K562 (cell line): ENCODE measurements at regions not wholly inside any gene's neighbourhood (a gene's known extent, or its start where the extent isn't known, plus 50 kb on each side); places are given as distances from the start of the nearest gene placed in this dataset.

Source experiments
- ATAC-seq: fragments of 200-7000 bp; cut with Tn5 transposase; 3 replicates; pipeline ENCODE4 v1.9.1; 2020; ENCODE audit warnings: moderate library complexity
- BruUV-seq: library from RNA; stranded (reverse); fragments of 400-500 nt; replicated peaks from 2 replicates; lab custom pipeline; 2021; lab: Mats Ljungman, UMichigan
- CTCF ChIA-PET: fragments of 300-600 bp; formaldehyde crosslinking; extraction: SDS; loops from one replicate; lab custom pipeline; 2021; ENCODE audit warnings: low intra/inter-chr PET ratio; lab: Yijun Ruan, JAX
- POLR2A ChIA-PET: fragments of 300-600, 350-650 bp; sonication (Branson Sonifier 250); formaldehyde crosslinking; extraction: SDS; loops from one replicate; lab custom pipeline; 2021; ENCODE audit warnings: antibody characterized with exemption, inconsistent platforms; lab: Yijun Ruan, JAX
- DNase-seq, 4 experiments: peaks; one replicate each; pipeline versions ENCODE4 v3.0.0 to v3.0.0-alpha.2; 2011 to 2018; ENCODE audit warnings: low spot score in 3 of 4, mixed read lengths in 3 of 4; ENCODE audit errors: extremely low read depth in 1 of 4
- FAIRE-seq: peaks from 2 replicates; lab custom pipeline; 2011; peaks lifted over from hg19 to GRCh38; lab: Jason Lieb, UNC
- H2AFZ ChIP-seq: 2 replicates; pipeline ENCODE4 v1.6.0; 2011; ENCODE audit warnings: low read depth, low read length, control low read depth, inconsistent platforms
- H3K27ac ChIP-seq: fragments of 200-600 bp; 3 replicates; pipeline ENCODE4 v1.8.0; 2011; ENCODE audit warnings: low read depth, mild to moderate bottlenecking, control low read depth, inconsistent platforms, low read length, moderate library complexity, mixed read lengths; ENCODE audit errors: extremely low read depth
- H3K27me3 ChIP-seq, 2 experiments: fragments of 300-600 bp in 1 of 2; 2 replicates in 1 of 2; 3 replicates in 1 of 2; pipeline versions ENCODE4 v1.6.0 to v1.8.0; 2011; ENCODE audit warnings: inconsistent platforms in 2 of 2, low read length in 2 of 2, mild to moderate bottlenecking in 1 of 2, mixed read lengths in 1 of 2, moderate library complexity in 1 of 2; ENCODE audit not compliant: control insufficient read depth in 2 of 2, insufficient read depth in 2 of 2
- H3K36me3 ChIP-seq: fragments of 300-600 bp; 3 replicates; pipeline ENCODE4 v1.8.0; 2011; ENCODE audit warnings: mild to moderate bottlenecking, low read length, inconsistent platforms; ENCODE audit not compliant: control insufficient read depth, insufficient read depth
- H3K4me1 ChIP-seq, 2 experiments: fragments of 200-600 bp in 1 of 2; replicated peaks in 1 of 2; 2 replicates in 1 of 2; 3 replicates in 1 of 2; pipeline versions ENCODE4 v1.5.1 to v1.8.0; 2011; ENCODE audit warnings: inconsistent platforms in 2 of 2, low read length in 2 of 2, mild to moderate bottlenecking in 1 of 2, mixed read lengths in 1 of 2, moderate library complexity in 1 of 2; ENCODE audit not compliant: control insufficient read depth in 2 of 2, insufficient read depth in 2 of 2
- H3K4me2 ChIP-seq: 2 replicates; pipeline ENCODE4 v1.6.1; 2011; ENCODE audit warnings: low read length, control low read depth, inconsistent platforms, mixed read lengths; ENCODE audit not compliant: insufficient read depth
- H3K4me3 ChIP-seq: fragments of 200-600 bp; sonication (generic), shearing (Covaris generic); 2 replicates; pipeline ENCODE4 v1.5.1; 2016; ENCODE audit warnings: control low read depth, inconsistent platforms
- H3K79me2 ChIP-seq: fragments of 200-600 bp; 3 replicates; pipeline ENCODE4 v1.8.0; 2011; ENCODE audit warnings: low read length, inconsistent platforms; ENCODE audit not compliant: control insufficient read depth, insufficient read depth
- H3K9ac ChIP-seq, 2 experiments: 2 replicates each; pipeline versions ENCODE4 v1.6.0 to v1.6.1; 2011; ENCODE audit warnings: low read depth in 2 of 2, low read length in 2 of 2, control low read depth in 1 of 2, inconsistent platforms in 1 of 2, mild to moderate bottlenecking in 1 of 2, mixed read lengths in 1 of 2; ENCODE audit not compliant: insufficient read depth in 1 of 2
- H3K9me1 ChIP-seq: one replicate; pipeline ENCODE4 v1.6.0; 2011; ENCODE audit warnings: inconsistent platforms, mild to moderate bottlenecking, low read length, moderate library complexity; ENCODE audit not compliant: control insufficient read depth, insufficient read depth
- H3K9me3 ChIP-seq: replicated peaks from 2 replicates; pipeline ENCODE4 v1.5.1; 2011; ENCODE audit warnings: low read depth, low read length, inconsistent platforms; ENCODE audit not compliant: control insufficient read depth, insufficient read depth
- H4K20me1 ChIP-seq: replicated peaks from 2 replicates; pipeline ENCODE4 v1.6.1; 2011; ENCODE audit warnings: low read length, inconsistent platforms, mixed read lengths; ENCODE audit not compliant: control insufficient read depth, insufficient read depth
- CHD4 ChIP-seq: fragments of 200-600 bp; sonication (generic); IDR thresholded peaks from 3 replicates; pipeline ENCODE4 v1.6.1; 2012; ENCODE audit warnings: low read depth, mild to moderate bottlenecking, mixed read lengths, low read length, inconsistent platforms; ENCODE audit not compliant: insufficient read depth, insufficient replicate concordance, poor library complexity, severe bottlenecking
- COPS2 ChIP-seq: fragments of 450-650 bp; conservative IDR thresholded peaks from 2 replicates; pipeline ENCODE4 v1.6.1; 2016; ENCODE audit warnings: mild to moderate bottlenecking, moderate library complexity
- MIER1 ChIP-seq: fragments of 450-650 bp; IDR thresholded peaks from 2 replicates; pipeline ENCODE4 v1.6.1; 2016; ENCODE audit warnings: antibody characterized with exemption, mild to moderate bottlenecking, low read depth
- SMARCB1 ChIP-seq: IDR thresholded peaks from 2 replicates; pipeline ENCODE4 v1.6.1; 2011; ENCODE audit warnings: improper control_type of control experiment, low read depth; ENCODE audit not compliant: insufficient read length
- SMARCC2 ChIP-seq: fragments of 450-650 bp; IDR thresholded peaks from 2 replicates; pipeline ENCODE4 v1.6.1; 2017; ENCODE audit warnings: antibody characterized with exemption, moderate library complexity, mild to moderate bottlenecking, low read depth
- STAT5B ChIP-seq: fragments of 250-450 bp; sonication (Bioruptor Pico); IDR thresholded peaks from 2 replicates; pipeline ENCODE4 v1.8.0; 2021; ENCODE audit warnings: mild to moderate bottlenecking, inconsistent platforms
- ZBTB7A ChIP-seq: IDR thresholded peaks from 2 replicates; pipeline ENCODE4 v1.6.1; 2011; ENCODE audit warnings: low read depth, mild to moderate bottlenecking, low read length, moderate library complexity, borderline replicate concordance; ENCODE audit not compliant: control insufficient read depth
- WGBS: fragments of 100-300 bp; shearing (Covaris generic); methylation state at CpG from one replicate; pipeline ENCODE4 v1.1.6; 2016; ENCODE audit warnings: low coverage, mixed read lengths; ENCODE audit not compliant: insufficient coverage; ENCODE audit errors: missing lambda C conversion rate; 5-methylcytosine and 5-hydroxymethylcytosine counted together
- in situ Hi-C: fragments of 300-500 bp; cut with MboI; formaldehyde crosslinking; loops from 4 replicates; pipeline ENCODE4 v1.15.0; 2018; ENCODE audit warnings: inconsistent platforms, mixed read lengths
- intact Hi-C: fragments of 100-400 bp; cut with micrococcal nuclease; formaldehyde crosslinking; loops from 2 replicates; pipeline ENCODE4 v1.14.2; 2022
- TF ChIP-seq, protein P1 (sequence below), 2 experiments: fragments of 450-650 bp; IDR thresholded peaks; 2 replicates each; pipeline ENCODE4 v1.6.1; 2018; ENCODE audit warnings: mild to moderate bottlenecking in 2 of 2, low read depth in 1 of 2; ENCODE audit not compliant: partially characterized antibody in 2 of 2
- TF ChIP-seq, protein P2 (sequence below): fragments of 250-450 bp; sonication (Bioruptor Pico); IDR thresholded peaks from 2 replicates; pipeline ENCODE4 v1.5.0; 2021; ENCODE audit warnings: mild to moderate bottlenecking, moderate library complexity

DNA sequence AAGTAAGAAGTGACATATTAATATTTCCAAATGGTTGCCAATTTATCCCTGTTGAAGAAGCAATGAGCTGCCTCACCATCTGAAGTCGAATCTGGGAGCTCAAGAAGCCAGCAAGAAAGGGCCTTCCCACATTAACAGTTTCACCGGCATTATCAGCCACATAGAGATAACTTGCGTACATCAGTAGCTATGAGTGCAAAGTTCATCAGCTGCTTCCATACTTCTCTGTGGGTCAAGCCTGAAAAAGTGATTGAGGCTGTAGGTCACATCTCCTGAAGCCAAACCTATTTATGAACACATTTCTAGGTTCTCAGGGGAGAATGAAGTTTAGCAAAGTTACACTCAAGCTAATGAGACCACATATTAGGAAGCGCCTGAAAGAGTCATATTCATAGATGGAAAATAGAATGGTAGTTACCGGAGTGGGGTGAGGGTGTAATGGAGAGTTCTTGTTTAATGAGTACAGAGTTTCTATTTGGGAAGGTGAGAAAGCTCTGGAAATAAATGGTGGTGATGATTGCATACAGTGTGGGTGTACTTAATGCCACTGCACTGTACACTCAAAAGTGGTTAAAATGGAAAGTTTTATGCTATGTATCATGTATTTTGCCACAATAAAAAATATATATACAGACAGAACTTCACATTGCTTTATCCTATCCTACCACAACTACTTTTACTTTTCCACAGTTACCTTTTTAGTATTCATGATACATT lies 189.3 kb upstream of the SP4 start:
- Histone ChIP-seq H3K4me2 (no peak overlapping the region), H3K9me1 (no peaks in the 10 kb centered on the region), H3K9me3 (no peaks in the 10 kb centered on the region), H3K4me1 (no peaks in the 10 kb centered on the region), H3K27ac (no peak overlapping the region)
- intact Hi-C loops (no loop called here), in situ Hi-C loops (no loop called here)
- FAIRE-seq: no peak
- no peak for ATAC-seq
- TF ChIP-seq ZBTB7A: no peak
- TF ChIP-seq, protein P1, sequence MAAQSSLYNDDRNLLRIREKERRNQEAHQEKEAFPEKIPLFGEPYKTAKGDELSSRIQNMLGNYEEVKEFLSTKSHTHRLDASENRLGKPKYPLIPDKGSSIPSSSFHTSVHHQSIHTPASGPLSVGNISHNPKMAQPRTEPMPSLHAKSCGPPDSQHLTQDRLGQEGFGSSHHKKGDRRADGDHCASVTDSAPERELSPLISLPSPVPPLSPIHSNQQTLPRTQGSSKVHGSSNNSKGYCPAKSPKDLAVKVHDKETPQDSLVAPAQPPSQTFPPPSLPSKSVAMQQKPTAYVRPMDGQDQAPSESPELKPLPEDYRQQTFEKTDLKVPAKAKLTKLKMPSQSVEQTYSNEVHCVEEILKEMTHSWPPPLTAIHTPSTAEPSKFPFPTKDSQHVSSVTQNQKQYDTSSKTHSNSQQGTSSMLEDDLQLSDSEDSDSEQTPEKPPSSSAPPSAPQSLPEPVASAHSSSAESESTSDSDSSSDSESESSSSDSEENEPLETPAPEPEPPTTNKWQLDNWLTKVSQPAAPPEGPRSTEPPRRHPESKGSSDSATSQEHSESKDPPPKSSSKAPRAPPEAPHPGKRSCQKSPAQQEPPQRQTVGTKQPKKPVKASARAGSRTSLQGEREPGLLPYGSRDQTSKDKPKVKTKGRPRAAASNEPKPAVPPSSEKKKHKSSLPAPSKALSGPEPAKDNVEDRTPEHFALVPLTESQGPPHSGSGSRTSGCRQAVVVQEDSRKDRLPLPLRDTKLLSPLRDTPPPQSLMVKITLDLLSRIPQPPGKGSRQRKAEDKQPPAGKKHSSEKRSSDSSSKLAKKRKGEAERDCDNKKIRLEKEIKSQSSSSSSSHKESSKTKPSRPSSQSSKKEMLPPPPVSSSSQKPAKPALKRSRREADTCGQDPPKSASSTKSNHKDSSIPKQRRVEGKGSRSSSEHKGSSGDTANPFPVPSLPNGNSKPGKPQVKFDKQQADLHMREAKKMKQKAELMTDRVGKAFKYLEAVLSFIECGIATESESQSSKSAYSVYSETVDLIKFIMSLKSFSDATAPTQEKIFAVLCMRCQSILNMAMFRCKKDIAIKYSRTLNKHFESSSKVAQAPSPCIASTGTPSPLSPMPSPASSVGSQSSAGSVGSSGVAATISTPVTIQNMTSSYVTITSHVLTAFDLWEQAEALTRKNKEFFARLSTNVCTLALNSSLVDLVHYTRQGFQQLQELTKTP (IDR thresholded peaks at IDR 0.05; ENCODE audit: low read depth in 1 of 2, partially characterized antibody in 2 of 2): no peak
- TF ChIP-seq STAT5B: no peak
- TF ChIP-seq SMARCB1: no peak
- no peak for TF ChIP-seq CHD4
- TF ChIP-seq, protein P2, sequence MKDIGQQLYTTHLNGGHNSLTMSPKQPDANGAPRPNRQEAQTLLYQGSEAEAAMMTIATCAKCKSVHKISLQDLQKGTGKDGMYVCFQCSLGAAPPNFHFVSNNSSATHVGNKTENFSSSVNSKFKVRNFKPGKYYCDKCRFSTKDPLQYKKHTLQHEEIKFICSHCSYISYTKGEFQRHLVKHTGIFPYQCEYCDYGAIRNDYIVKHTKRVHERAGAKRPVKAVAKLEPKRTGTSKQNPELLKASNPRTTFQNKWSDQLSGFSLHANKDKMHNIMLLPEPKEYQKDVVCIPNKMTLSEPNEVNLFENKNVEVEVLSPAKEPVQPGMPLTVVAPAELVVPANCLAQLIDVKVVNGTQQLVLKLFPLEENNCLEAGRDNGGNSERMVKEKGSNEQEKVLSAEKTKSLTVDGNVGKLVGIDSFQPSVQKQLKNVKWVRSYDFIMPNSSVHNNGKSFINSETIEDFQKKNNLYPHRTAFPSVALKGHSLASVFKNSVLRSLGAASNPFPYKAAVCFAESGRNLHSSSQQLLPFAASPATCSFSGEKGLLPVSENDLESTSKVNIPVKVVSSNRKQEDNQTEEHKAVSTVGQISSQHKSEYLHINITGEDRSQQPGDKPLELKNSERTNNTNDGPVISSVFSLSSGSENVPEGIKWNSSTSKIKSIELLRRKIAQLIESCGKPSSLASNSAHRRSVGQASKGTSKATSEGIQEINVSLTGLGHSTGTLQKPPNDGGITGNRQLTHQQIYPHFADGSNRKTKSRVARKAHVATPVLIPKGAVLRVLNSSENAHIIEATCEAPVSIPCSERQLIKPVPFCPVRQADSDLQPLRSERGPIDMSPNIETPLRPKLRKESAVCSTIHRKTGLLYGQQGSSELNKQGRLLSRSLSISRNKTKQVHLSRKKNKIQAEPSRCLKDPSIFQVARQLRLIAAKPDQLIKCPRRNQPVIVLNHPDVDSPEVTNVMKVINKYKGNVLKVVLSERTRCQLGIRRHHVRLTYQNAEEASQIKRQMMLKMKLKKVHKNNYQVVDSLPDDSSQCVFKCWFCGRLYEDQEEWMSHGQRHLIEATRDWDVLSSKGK (CRISPR knock-in tag): no peak
- no peak for TF ChIP-seq SMARCC2
- TF ChIP-seq COPS2: no peak
- no peak for TF ChIP-seq MIER1
- TF ChIP-seq, all 486 proteins: peak for 0
- H3K4me3 ChIP-seq: no peak overlapping the region
- BruUV-seq: no TSS peak
- H4K20me1 ChIP-seq: no peaks in the 10 kb centered on the region
- H3K9ac ChIP-seq: no peak overlapping the region
- POLR2A ChIA-PET: no interaction called here
- H3K27me3 ChIP-seq: peaks cover 0 to 3% of the 10 kb centered on the region in 2 experiments; a peak in 2 of 5 replicates
- 0% methylated on average over 5 of the region's 5 CpGs for WGBS
- no peak overlapping the region for H2AFZ ChIP-seq
- DNase-seq: no peak
- H3K79me2 ChIP-seq: no peaks in the 10 kb centered on the region
- CTCF ChIA-PET: no interaction called here
- no peaks in the 10 kb centered on the region for H3K36me3 ChIP-seq
